22Rv1 (cell line): ENCODE measurements at regions not wholly inside any gene's neighbourhood (a gene's known extent, or its start where the extent isn't known, plus 50 kb on each side); places are given as distances from the start of the nearest gene placed in this dataset.

Experiments
- H3K27ac ChIP-seq: fragments of 450-650 bp; 2 replicates; pipeline ENCODE4 v1.5.1; 2017
- ZFX ChIP-seq: fragments of 450-650 bp; IDR thresholded peaks from 2 replicates; pipeline ENCODE4 v1.6.1; 2017; ENCODE audit warnings: antibody characterized with exemption, borderline replicate concordance
- TF ChIP-seq, protein P1 (sequence below): fragments of 450-650 bp; IDR thresholded peaks from 2 replicates; pipeline ENCODE4 v1.5.1; 2017; ENCODE audit warnings: mild to moderate bottlenecking

DNA sequence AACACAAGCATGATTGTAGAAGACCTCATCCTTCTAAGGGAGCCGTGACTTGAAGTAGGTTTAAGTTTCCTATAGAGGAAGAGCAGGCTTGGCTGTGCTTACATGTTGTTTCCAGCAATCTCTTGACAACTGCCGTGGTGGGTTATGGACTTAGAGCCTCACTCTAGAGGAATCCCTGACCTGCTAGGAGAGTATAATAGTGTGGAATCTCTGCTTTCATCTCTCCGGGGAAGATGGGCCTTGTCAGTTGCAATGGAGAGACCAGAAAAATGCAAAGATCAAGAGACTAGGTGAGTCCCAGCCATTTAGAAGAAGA lies 137.6 kb downstream of the MIS18A start:
- H3K27ac ChIP-seq = no peak overlapping the region
- TF ChIP-seq ZFX = no peak
- TF ChIP-seq, protein P1, sequence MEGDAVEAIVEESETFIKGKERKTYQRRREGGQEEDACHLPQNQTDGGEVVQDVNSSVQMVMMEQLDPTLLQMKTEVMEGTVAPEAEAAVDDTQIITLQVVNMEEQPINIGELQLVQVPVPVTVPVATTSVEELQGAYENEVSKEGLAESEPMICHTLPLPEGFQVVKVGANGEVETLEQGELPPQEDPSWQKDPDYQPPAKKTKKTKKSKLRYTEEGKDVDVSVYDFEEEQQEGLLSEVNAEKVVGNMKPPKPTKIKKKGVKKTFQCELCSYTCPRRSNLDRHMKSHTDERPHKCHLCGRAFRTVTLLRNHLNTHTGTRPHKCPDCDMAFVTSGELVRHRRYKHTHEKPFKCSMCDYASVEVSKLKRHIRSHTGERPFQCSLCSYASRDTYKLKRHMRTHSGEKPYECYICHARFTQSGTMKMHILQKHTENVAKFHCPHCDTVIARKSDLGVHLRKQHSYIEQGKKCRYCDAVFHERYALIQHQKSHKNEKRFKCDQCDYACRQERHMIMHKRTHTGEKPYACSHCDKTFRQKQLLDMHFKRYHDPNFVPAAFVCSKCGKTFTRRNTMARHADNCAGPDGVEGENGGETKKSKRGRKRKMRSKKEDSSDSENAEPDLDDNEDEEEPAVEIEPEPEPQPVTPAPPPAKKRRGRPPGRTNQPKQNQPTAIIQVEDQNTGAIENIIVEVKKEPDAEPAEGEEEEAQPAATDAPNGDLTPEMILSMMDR = no peak

DNA sequence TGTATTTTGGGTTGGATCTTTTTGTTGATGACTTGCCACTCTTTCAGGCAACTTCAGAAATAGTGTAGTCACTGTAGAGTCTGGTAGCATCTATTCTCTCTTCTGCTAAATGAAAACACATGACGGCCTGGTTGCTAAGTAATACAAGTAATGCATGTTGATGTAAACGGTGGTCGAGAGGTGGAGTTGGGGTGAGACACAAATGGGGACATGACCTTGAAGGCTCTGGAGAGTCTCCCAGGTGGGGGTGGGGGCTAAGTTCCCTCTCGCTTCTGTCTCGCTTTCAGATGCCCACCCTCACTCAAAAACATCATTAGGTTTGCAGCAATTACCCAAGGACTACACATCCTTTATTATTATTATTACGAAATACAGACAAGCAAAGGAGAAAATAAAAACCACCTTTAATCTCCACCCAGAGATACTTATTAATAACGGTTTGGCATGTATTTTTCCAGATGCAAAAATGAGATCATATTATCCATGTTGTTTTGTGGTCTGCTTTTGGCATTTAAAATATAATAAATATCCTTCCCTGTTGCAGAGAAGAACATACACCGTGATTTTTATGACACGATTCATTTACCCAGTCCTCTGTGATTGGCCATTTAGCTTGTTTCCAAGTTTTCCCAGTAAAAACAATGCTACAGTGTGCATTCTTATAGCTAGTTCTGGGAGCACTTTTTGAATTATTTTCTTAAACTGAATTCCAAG lies 138.1 kb downstream of the MIS18A start:
- no peak overlapping the region for H3K27ac ChIP-seq

DNA sequence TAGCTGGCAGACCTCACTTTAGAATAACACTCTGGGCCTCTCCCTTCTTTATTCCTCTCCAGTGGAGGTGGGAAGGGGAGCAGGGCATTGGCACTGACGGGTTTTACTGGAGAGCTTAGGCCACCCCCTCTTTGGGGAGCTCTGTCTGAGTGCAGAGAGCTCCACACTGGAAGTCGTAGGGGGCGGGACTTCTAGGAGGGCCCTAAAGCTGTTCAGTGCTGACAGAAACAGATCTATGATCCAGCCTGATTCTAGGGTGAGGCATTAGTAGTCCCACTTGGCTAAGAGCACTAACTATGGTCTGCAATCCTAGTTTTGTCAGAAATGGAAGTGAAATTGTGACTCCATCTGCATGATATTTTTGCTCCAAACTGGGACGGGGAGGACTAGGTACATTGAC lies 138.7 kb downstream of the MIS18A start:
- H3K27ac ChIP-seq = no peak overlapping the region
- no peak for TF ChIP-seq ZFX
- TF ChIP-seq, protein P1 = no peak

More for the DNA sequence above, 138.1 kb downstream of the MIS18A start:
- TF ChIP-seq, protein P1 = no peak

DNA sequence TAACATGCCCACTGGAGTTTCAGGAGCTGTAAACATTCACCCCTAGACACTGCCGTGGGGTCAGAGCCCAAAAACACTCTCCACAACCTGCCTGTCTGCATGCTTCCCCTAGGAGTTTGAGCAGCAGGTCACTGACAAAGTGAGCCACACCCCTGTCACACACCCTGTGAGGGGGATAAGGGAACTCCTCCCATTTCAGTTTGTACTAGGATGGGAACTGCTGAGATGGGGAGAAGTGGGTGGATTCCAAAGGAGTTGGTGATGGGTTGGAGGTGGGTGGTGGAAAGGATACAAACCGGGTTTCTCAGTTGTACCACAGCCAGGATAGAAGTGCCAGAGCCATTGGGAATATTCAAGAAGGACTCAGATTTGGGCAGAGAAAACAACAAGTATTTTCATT lies 140.2 kb downstream of the MIS18A start:
- H3K27ac ChIP-seq = no peak overlapping the region
- TF ChIP-seq ZFX = no peak
- TF ChIP-seq, protein P1 = no peak

DNA sequence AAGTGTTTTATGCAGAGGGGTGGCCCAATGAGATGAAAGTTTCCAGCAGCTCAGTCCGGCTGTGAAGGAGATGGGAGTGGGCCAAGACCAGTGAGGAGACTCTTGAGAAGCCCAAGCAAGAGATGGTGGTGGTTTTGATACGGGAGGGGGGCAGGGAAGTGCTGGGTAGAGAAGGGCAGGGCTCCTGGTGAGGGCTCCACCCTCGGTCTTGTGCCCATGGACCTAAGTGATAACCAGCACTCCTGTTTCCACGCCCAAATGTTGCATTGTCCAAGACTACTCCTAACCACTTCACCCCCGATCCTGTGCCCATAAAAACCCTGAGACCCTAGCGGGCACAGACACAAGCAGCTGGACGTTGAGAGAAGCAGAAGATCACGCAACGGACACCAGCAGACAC lies 140.9 kb downstream of the MIS18A start:
- TF ChIP-seq, protein P1 = no peak
- no peak for TF ChIP-seq ZFX
- H3K27ac ChIP-seq = no peak overlapping the region

DNA sequence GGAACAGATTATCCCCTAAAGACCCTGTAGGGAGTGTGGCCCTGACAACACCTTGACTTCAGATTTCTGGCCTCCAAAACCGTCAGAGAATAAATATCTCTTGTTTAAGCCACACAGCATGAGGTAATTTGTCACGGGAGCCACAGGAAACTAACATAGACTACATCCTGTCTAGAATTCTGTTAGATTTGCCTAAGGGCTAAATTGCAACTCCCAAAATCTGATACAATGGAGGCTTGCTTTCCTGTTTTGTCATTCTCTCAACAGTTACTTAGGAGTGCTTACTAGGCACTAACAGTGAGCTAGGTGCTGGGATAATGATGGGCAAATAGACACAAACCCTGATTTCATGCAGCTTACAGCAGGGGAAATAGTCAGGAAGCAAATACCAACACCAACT lies 141.6 kb downstream of the MIS18A start:
- no peak overlapping the region for H3K27ac ChIP-seq
- no peak for TF ChIP-seq ZFX

DNA sequence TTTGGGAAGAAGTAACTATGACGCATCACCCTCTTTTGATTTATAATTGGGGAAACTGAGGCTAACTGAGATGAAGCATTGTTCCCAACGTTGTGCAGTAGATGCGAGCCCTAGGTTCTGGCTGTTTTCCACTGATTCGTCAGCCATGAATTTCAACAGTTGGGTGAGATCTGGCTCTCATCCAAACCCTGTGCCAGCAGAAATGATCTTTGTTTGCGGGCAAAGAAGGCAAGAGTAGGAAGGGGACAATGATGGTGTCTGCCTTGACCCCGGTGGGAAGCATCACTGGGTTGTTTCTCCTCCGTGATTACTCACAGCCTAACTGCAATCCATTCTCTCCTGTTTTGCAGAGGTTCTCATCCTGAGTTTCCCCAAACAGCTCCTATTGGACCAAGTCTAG lies 142.3 kb downstream of the MIS18A start:
- no peak overlapping the region for H3K27ac ChIP-seq
- TF ChIP-seq ZFX = no peak
- TF ChIP-seq, protein P1 = no peak
